AG10803 (cell line): ENCODE measurements at regions not wholly inside any gene's neighbourhood (a gene's known extent, or its start where the extent isn't known, plus 50 kb on each side); places are given as distances from the start of the nearest gene placed in this dataset.

Experiments
- DNase-seq: peaks from one replicate; pipeline ENCODE4 v3.0.0; 2010; ENCODE audit warnings: low read depth
- H3K4me3 ChIP-seq: 2 replicates; pipeline ENCODE4 v1.5.1; 2011; ENCODE audit warnings: mild to moderate bottlenecking, low read length, control low read depth
- CTCF ChIP-seq: conservative IDR thresholded peaks from 2 replicates; pipeline ENCODE4 v1.5.1; 2011; ENCODE audit warnings: mild to moderate bottlenecking, low read length, control low read depth, inconsistent platforms

DNA sequence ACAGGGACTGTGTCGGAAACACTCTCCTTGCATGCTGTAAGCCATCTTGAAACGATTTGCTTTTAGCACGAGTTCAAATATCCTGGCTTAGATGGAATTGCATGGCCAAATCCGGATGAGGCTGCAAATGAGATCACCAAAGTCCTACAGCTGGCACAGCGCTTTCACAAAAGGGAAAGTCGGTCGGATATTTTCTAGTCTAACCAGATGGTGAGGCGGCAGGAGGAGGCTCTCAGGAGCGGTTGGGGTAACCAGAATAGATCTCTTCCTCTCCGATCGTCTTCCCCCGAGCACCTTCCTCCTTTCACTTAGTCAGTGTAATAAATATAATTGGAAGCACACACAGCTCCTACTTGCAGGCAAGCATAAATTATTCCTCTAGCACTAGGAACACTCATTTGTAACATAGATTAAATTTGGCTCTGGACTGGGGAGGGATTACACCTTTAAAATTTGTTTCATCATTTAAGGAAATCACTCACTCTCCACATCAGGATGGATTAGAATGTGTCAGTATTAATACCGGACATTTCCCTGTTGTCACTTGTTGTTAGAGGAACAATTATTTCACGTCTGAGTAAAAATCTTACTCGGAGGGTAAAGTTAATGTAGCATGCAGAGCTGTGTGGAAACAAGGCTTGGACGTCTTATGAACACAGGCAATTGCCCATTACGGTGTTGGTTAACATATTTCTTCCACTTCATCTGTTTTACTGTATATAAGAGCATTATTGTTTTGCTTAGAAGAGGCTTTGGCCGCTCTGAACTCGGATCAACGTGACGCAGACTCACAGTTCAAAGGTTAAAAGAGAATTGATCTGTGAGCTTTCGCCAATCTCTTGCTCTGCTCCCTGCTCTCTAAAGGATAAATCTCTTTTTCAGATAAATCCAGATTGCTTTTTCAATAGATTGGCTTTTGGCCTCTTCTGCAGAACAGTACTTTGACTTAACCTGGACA lies 857.9 kb downstream of the TYW1 start:
- H3K4me3 ChIP-seq: peak overlapping the region; percentile 33
- no peak for TF ChIP-seq CTCF
- peak; percentile 72 for DNase-seq

DNA sequence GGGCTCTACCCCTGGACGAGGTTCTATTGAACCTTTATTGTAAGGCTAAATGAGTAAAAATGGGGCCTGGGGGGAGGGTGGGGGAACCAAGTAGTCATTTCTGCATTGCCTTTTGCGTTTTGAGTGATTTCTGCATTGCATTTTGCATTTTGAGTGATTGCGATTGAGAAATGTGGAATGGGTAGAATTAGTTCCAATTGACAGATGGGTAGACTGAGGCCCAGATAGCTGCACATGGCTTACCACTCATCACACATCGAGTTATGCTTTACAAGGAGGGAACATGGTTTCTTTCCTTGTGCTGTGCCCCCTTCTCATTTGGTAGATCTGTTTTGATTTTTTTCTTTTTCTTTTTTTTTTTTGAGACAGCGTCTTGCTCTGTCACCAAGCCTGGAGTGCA lies 858.7 kb downstream of the TYW1 start:
- no peak for TF ChIP-seq CTCF
- DNase-seq: no peak
- H3K4me3 ChIP-seq: no peak overlapping the region

- TF ChIP-seq CTCF: no peak
Measured at GRCh38 chr7:67856046-67856445, 859.4 kb downstream of the TYW1 start.

GRCh38 chr7:67857698-67858097 lies 861.1 kb downstream of the TYW1 start:
- TF ChIP-seq CTCF: no peak

More at GRCh38 chr7:67856046-67856445, 859.4 kb downstream of the TYW1 start:
- no peak for DNase-seq
- H3K4me3 ChIP-seq: no peak overlapping the region

GRCh38 chr7:67858931-67859330 lies 862.3 kb downstream of the TYW1 start:
- no peak for DNase-seq
- no peak overlapping the region for H3K4me3 ChIP-seq
- no peak for TF ChIP-seq CTCF

More at GRCh38 chr7:67857698-67858097, 861.1 kb downstream of the TYW1 start:
- H3K4me3 ChIP-seq: no peak overlapping the region
- no peak for DNase-seq

GRCh38 chr7:67863911-67864310 lies 867.3 kb downstream of the TYW1 start:
- no peak overlapping the region for H3K4me3 ChIP-seq
- no peak for TF ChIP-seq CTCF
- DNase-seq: no peak

- no peak for TF ChIP-seq CTCF
- no peak for DNase-seq
- H3K4me3 ChIP-seq: no peak overlapping the region
Measured at GRCh38 chr7:67866054-67866453, 869.4 kb downstream of the TYW1 start.
